Suprapubic skin (tissue), 4 donors: ENCODE measurements at regions not wholly inside any gene's neighbourhood (a gene's known extent, or its start where the extent isn't known, plus 50 kb on each side); places are given as distances from the start of the nearest gene placed in this dataset.
A peak's percentile ranks its signal among the peaks of the same experiment; 100 is the strongest.

Experiments
- DNase-seq, 2 donors: peaks; one replicate each; pipeline ENCODE4 v3.0.0-alpha.2; 2019; ENCODE audit warnings: low spot score in 2 of 2
- H3K27ac ChIP-seq: fragments of 200-600 bp; sonication (generic); one replicate; pipeline ENCODE4 v1.5.1; 2019
- H3K27me3 ChIP-seq: fragments of 200-600 bp; sonication (generic); one replicate; pipeline ENCODE4 v1.5.1; 2019
- H3K36me3 ChIP-seq: fragments of 200-600 bp; sonication (generic); one replicate; pipeline ENCODE4 v1.5.1; 2019
- H3K4me1 ChIP-seq: fragments of 200-600 bp; sonication (generic); one replicate; pipeline ENCODE4 v1.5.1; 2019
- H3K4me3 ChIP-seq: fragments of 200-600 bp; sonication (generic); one replicate; pipeline ENCODE4 v1.5.1; 2019; ENCODE audit warnings: mild to moderate bottlenecking
- H3K9me3 ChIP-seq: fragments of 200-600 bp; sonication (generic); one replicate; pipeline ENCODE4 v1.5.1; 2019
- CTCF ChIP-seq, 2 donors: fragments of 200-600 bp in 1 of 2; fragments of 450-650 bp in 1 of 2; sonication (generic) in 1 of 2; IDR thresholded peaks; one replicate each; pipeline ENCODE4 v1.5.1; 2016 to 2019; ENCODE audit warnings: antibody characterized with exemption in 2 of 2, mild to moderate bottlenecking in 1 of 2, moderate library complexity in 1 of 2
- EP300 ChIP-seq: sonication (generic); formaldehyde crosslinking; IDR thresholded peaks from one replicate; pipeline ENCODE4 v1.6.1; 2017; ENCODE audit warnings: antibody characterized with exemption
- POLR2A ChIP-seq, 2 donors: fragments of 450-650 bp; IDR thresholded peaks; one replicate each; pipeline ENCODE4 v1.6.1; 2017; ENCODE audit warnings: antibody characterized with exemption in 2 of 2, mild to moderate bottlenecking in 2 of 2, moderate library complexity in 2 of 2
- POLR2AphosphoS5 ChIP-seq, 3 donors: sonication (generic); formaldehyde crosslinking; IDR thresholded peaks; one replicate each; pipeline ENCODE4 v1.6.1; 2017; ENCODE audit warnings: antibody characterized with exemption in 3 of 3
- WGBS: methylation state at CpG from one replicate; pipeline ENCODE4 v1.1.5; 2018; 5-methylcytosine and 5-hydroxymethylcytosine counted together

- H3K27ac ChIP-seq, result no peak overlapping the region
- H3K4me1 ChIP-seq, result no peaks in the 10 kb centered on the region
- DNase-seq, result peak in 1 of 2 donors; percentile 75
- H3K36me3 ChIP-seq, result no peaks in the 10 kb centered on the region
- H3K4me3 ChIP-seq, result no peak overlapping the region
- WGBS, result 70% methylated on average over 8 of the region's 15 CpGs
- TF ChIP-seq POLR2AphosphoS5 (IDR thresholded peaks at IDR 0.05) (no peak), EP300 (no peak), POLR2A (IDR thresholded peaks at IDR 0.05) (no peak), CTCF (IDR thresholded peaks at IDR 0.05) (no peak)
- no peaks in the 10 kb centered on the region for H3K9me3 ChIP-seq
- H3K27me3 ChIP-seq, result peaks cover 5% of the 10 kb centered on the region
Measured at GRCh38 chr1:4062992-4063391, 162.9 kb upstream of the C1orf174 start.

GRCh38 chr1:4063516-4063915 is 163.4 kb upstream of the C1orf174 start:
- H3K27ac ChIP-seq, result no peak overlapping the region
- TF ChIP-seq EP300 (no peak), CTCF (IDR thresholded peaks at IDR 0.05) (no peak), POLR2A (IDR thresholded peaks at IDR 0.05) (no peak), POLR2AphosphoS5 (IDR thresholded peaks at IDR 0.05) (no peak)
- no peak for DNase-seq
- WGBS, result 70% methylated on average over 7 of the region's 7 CpGs
- no peak overlapping the region for H3K4me3 ChIP-seq
- H3K36me3 ChIP-seq, result no peaks in the 10 kb centered on the region
- no peaks in the 10 kb centered on the region for H3K9me3 ChIP-seq
- peaks cover 5% of the 10 kb centered on the region for H3K27me3 ChIP-seq
- H3K4me1 ChIP-seq, result no peaks in the 10 kb centered on the region

- DNase-seq, result no peak
- 44% methylated on average over 7 of the region's 7 CpGs for WGBS
- H3K4me1 ChIP-seq, result no peaks in the 10 kb centered on the region
- TF ChIP-seq CTCF (IDR thresholded peaks at IDR 0.05) (no peak), POLR2A (IDR thresholded peaks at IDR 0.05) (no peak), POLR2AphosphoS5 (IDR thresholded peaks at IDR 0.05) (no peak), EP300 (no peak)
- H3K27me3 ChIP-seq, result peaks cover 7% of the 10 kb centered on the region
- H3K27ac ChIP-seq, result no peak overlapping the region
- H3K9me3 ChIP-seq, result no peaks in the 10 kb centered on the region
- no peak overlapping the region for H3K4me3 ChIP-seq
- H3K36me3 ChIP-seq, result no peaks in the 10 kb centered on the region
Measured at GRCh38 chr1:4064150-4064889, 164.2 kb upstream of the C1orf174 start.

GRCh38 chr1:4066860-4067599 is 167.0 kb upstream of the C1orf174 start:
- no peak overlapping the region for H3K4me3 ChIP-seq
- no peaks in the 10 kb centered on the region for H3K36me3 ChIP-seq
- TF ChIP-seq POLR2A (IDR thresholded peaks at IDR 0.05) (no peak), POLR2AphosphoS5 (IDR thresholded peaks at IDR 0.05) (no peak), CTCF (IDR thresholded peaks at IDR 0.05) (no peak), EP300 (no peak)
- H3K9me3 ChIP-seq, result no peaks in the 10 kb centered on the region
- DNase-seq, result no peak
- no peaks in the 10 kb centered on the region for H3K4me1 ChIP-seq
- 47% methylated on average over 2 of the region's 3 CpGs for WGBS
- H3K27me3 ChIP-seq, result peaks cover 22% of the 10 kb centered on the region
- H3K27ac ChIP-seq, result no peak overlapping the region

GRCh38 chr1:4068076-4068475 is 168.0 kb upstream of the C1orf174 start:
- no peak overlapping the region for H3K4me3 ChIP-seq
- DNase-seq, result peak in 1 of 2 donors; percentile 66
- H3K36me3 ChIP-seq, result no peaks in the 10 kb centered on the region
- no peaks in the 10 kb centered on the region for H3K4me1 ChIP-seq
- H3K9me3 ChIP-seq, result no peaks in the 10 kb centered on the region
- peaks cover 31% of the 10 kb centered on the region for H3K27me3 ChIP-seq
- H3K27ac ChIP-seq, result no peak overlapping the region
- 65% methylated on average over 8 of the region's 8 CpGs for WGBS
- TF ChIP-seq EP300 (no peak), POLR2A (IDR thresholded peaks at IDR 0.05) (no peak), POLR2AphosphoS5 (IDR thresholded peaks at IDR 0.05) (no peak), CTCF (IDR thresholded peaks at IDR 0.05) (no peak)
